UCSD-AML1 (cell line): ENCODE measurements at regions not wholly inside any gene's neighbourhood (a gene's known extent, or its start where the extent isn't known, plus 50 kb on each side); places are given as distances from the start of the nearest gene placed in this dataset.

ENCODE experiments used
- DNase-seq: peaks from one replicate; lab custom pipeline; 2025; ENCODE audit not compliant: unreplicated experiment; lab: John Stamatoyannopoulos, UW

GRCh38 chr14:71273366-71273765 lies 366.1 kb downstream of the PCNX1 start:
- no peak for DNase-seq

- no peak for DNase-seq
Measured at GRCh38 chr14:71284048-71284447, 376.8 kb downstream of the PCNX1 start.

DNA sequence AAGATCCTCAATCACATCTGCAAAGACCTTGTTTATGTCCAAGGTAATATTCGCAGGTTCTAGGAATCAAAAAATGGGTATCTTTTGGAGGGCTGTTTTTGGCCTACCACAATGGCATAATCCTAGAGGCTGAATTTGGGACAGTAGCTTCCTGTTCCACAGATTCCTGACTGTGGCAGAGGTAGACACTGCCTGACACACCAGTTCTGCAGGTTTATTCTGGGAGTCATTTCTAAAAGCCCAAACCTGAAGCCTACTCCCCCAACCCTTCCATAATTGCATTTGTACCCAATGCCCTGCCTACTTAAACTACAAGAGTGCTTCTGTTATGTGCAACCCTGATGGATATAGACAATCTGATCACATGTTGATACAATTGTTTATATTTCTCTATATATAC lies 378.9 kb downstream of the PCNX1 start:
- no peak for DNase-seq

DNA sequence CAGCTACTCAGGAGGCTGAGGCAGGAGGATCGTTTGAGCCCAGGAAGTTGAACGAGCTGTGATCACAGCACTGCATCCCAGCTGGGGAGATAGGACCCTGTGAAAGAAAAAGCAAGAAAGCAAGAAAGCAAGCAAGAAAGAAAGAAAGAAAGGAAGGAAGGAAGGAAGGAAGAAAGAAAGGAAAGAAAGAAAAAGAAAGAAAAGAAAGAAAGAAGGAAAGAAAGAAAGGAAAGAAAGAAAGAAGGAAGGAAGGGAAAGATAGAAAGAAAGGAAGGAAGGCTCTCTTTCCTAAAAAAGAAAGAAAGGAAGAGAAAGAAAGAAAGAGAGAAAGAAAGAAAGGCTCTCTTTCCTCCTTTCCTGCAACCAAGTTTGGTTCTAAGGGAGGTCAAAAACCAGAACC lies 380.3 kb downstream of the PCNX1 start:
- no peak for DNase-seq

DNA sequence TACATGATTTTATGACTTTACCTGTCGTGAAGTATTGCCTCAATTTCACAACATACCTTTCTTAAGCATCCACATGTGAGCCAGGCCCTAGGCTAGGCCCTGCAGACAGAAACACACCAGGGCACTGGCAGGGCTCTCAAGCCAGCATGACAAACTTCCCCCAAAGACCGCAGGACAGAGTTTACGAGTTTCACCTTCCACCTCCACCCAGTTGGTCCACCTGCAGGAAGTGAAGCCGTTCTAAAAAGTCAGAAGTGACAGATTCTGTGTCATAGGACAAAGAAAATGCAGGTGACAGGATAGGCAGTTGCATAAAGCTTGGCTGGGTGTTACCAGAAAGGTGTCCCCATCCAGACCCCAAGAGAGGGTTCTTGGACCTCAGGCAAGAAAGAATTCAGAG lies 382.3 kb downstream of the PCNX1 start:
- no peak for DNase-seq

GRCh38 chr14:71290301-71290700 lies 383.0 kb downstream of the PCNX1 start:
- no peak for DNase-seq

GRCh38 chr14:71290960-71291466 lies 383.8 kb downstream of the PCNX1 start:
- no peak for DNase-seq

GRCh38 chr14:71296184-71296583 lies 388.9 kb downstream of the PCNX1 start:
- no peak for DNase-seq

GRCh38 chr14:71300566-71301330 lies 393.5 kb downstream of the PCNX1 start:
- no peak for DNase-seq

- no peak for DNase-seq
Measured at GRCh38 chr14:71301611-71302010, 394.4 kb downstream of the PCNX1 start.

GRCh38 chr14:71304690-71305089 lies 397.4 kb downstream of the PCNX1 start:
- no peak for DNase-seq

GRCh38 chr14:71308671-71309070 lies 401.4 kb downstream of the PCNX1 start:
- no peak for DNase-seq

DNA sequence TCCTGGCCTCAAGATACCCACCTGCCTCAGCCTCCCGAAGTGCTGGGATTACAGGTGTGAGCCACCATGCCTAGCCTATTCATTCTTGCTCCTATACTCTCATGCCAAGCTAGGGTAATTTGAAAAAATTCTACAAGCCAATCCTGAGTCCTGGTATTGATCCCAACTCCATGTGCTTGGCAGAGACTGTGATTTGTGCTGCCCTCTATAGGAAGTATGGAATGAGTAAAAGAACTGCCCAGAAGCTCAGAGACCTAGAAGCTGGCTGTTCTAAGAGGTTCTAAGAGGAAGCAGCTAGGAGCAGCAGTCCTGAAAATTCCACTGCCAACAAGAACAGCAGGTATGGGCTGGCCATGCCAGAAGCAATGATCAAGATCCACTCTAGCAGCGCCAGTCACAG lies 402.5 kb downstream of the PCNX1 start:
- DNase-seq: no peak

- DNase-seq: no peak
Measured at GRCh38 chr14:71311061-71311460, 403.8 kb downstream of the PCNX1 start.

- DNase-seq: no peak
Measured at GRCh38 chr14:71314717-71315116, 407.5 kb downstream of the PCNX1 start.

DNA sequence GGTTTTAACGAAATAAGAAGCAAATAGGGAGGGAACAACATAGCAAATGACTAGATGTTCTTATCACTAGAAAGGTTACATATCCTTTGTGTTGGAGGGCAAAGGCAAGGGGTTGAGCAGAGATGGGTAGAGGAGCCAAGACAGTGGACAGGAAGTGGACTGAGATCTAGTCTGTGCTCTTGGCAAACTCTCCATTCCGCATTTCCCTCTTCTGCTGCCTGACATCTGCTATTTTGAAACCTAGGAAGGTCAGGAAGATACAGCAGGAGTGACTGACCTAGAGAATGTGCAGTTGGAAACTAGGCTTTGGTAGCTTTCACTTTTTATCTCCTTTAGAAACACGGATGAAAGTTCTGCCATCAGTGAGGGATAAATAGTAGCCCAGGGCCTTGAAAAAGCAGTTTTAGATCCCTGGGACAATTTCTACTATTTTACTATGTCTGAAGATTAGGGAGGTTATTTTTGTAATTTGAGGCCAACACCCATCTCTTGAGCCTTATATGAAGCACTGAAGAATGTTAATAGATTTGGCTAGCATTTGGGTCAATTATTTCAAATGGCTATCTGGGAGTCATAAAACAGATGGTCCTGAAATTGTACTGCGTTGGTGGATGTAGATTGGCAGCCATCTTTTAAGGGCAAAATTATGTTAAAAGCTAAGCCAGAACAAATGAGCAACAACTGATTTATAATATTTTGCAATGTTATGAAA lies 410.3 kb downstream of the PCNX1 start:
- no peak for DNase-seq

GRCh38 chr14:71318097-71318459 lies 410.8 kb downstream of the PCNX1 start:
- DNase-seq: no peak

- DNase-seq: no peak
Measured at GRCh38 chr14:71319666-71320065, 412.4 kb downstream of the PCNX1 start.

GRCh38 chr14:71320107-71320733 lies 413.0 kb downstream of the PCNX1 start, which contains the start of gene SIPA1L1:
TSS of gene SIPA1L1 (plus strand) at chr14:71320476.
- peak; percentile 97 for DNase-seq

GRCh38 chr14:71320734-71321573 lies 413.7 kb downstream of the PCNX1 start:
- peak; percentile 45 for DNase-seq
